GM12878 (cell line): ENCODE measurements at regions not wholly inside any gene's neighbourhood (a gene's known extent, or its start where the extent isn't known, plus 50 kb on each side); places are given as distances from the start of the nearest gene placed in this dataset.

ENCODE experiments used
- ATAC-seq: fragments of 200-7000 bp; cut with Tn5 transposase; 3 replicates; pipeline ENCODE4 v1.9.1; 2020; ENCODE audit warnings: mild to moderate bottlenecking, moderate library complexity
- BruUV-seq: library from RNA; stranded (reverse); fragments of 400-500 nt; replicated peaks from 2 replicates; lab custom pipeline; 2021; lab: Mats Ljungman, UMichigan
- CTCF ChIA-PET: fragments of 300-600 bp; sonication (Branson Sonifier 250); formaldehyde crosslinking; extraction: SDS; loops from one replicate; lab custom pipeline; 2021; ENCODE audit warnings: inconsistent platforms; lab: Yijun Ruan, JAX
- POLR2A ChIA-PET: fragments of 350-600 bp; formaldehyde crosslinking; extraction: SDS; loops from one replicate; lab custom pipeline; 2021; ENCODE audit warnings: inconsistent platforms; lab: Charles Lee
- RAD21 ChIA-PET: fragments of 300-600 bp; sonication (Branson Sonifier 250); formaldehyde crosslinking; loops from one replicate; lab custom pipeline; 2023; ENCODE audit warnings: antibody characterized with exemption; ENCODE audit not compliant: unreplicated experiment; lab: Charles Lee
- SMC1A ChIA-PET: fragments of 300-600 bp; sonication (Branson Sonifier 250); formaldehyde crosslinking; loops from one replicate; lab custom pipeline; 2023; ENCODE audit not compliant: unreplicated experiment, uncharacterized antibody; lab: Charles Lee
- DNase-seq: peaks from one replicate; pipeline ENCODE4 v3.0.0-alpha.2; 2011; ENCODE audit warnings: low read depth, low spot score
- FAIRE-seq: peaks from 3 replicates; lab custom pipeline; 2011; peaks lifted over from hg19 to GRCh38; lab: Jason Lieb, UNC
- H2AFZ ChIP-seq: 2 replicates; pipeline ENCODE4 v1.6.0; 2011; ENCODE audit warnings: low read depth, low read length, control low read depth; ENCODE audit not compliant: control insufficient read depth
- H3K27ac ChIP-seq: 2 replicates; pipeline ENCODE4 v1.5.1; 2011; ENCODE audit warnings: control low read depth; ENCODE audit not compliant: control insufficient read depth, insufficient read depth
- H3K27me3 ChIP-seq, 2 experiments: replicated peaks in 1 of 2; 2 replicates each; pipeline versions ENCODE4 v1.6.0 to v1.6.1; 2011; ENCODE audit warnings: low read length in 1 of 2; ENCODE audit not compliant: control insufficient read depth in 2 of 2, insufficient read depth in 2 of 2
- H3K36me3 ChIP-seq, 2 experiments: 2 replicates each; pipeline ENCODE4 v1.5.1; 2011; ENCODE audit warnings: low read length in 1 of 2; ENCODE audit not compliant: control insufficient read depth in 2 of 2, insufficient read depth in 2 of 2
- H3K4me1 ChIP-seq: 2 replicates; pipeline ENCODE4 v1.6.1; 2011; ENCODE audit warnings: mild to moderate bottlenecking, low read length, moderate library complexity, mixed read lengths; ENCODE audit not compliant: control insufficient read depth, insufficient read depth
- H3K4me2 ChIP-seq: 2 replicates; pipeline ENCODE4 v1.6.0; 2011; ENCODE audit warnings: control low read depth; ENCODE audit not compliant: control insufficient read depth, insufficient read depth
- H3K4me3 ChIP-seq: fragments of 200-600 bp; sonication (generic); 2 replicates; pipeline ENCODE4 v1.5.1; 2016
- H3K79me2 ChIP-seq: 2 replicates; pipeline ENCODE4 v1.6.0; 2011; ENCODE audit warnings: low read length; ENCODE audit not compliant: control insufficient read depth, insufficient read depth
- H3K9ac ChIP-seq: 2 replicates; pipeline ENCODE4 v1.8.0; 2011; ENCODE audit warnings: low read length, control low read depth, mixed read lengths; ENCODE audit not compliant: control insufficient read depth, insufficient read depth
- H3K9me3 ChIP-seq: replicated peaks from 3 replicates; pipeline ENCODE4 v1.5.1; 2011; ENCODE audit warnings: mild to moderate bottlenecking, low read length; ENCODE audit not compliant: control insufficient read depth, insufficient read depth
- H4K20me1 ChIP-seq: 2 replicates; pipeline ENCODE4 v1.6.0; 2011; ENCODE audit not compliant: control insufficient read depth, insufficient read depth
- BHLHE40 ChIP-seq, 2 experiments: fragments of 450-650 bp in 1 of 2; IDR thresholded peaks; 2 replicates each; pipeline ENCODE4 v1.6.1; 2011 to 2017; ENCODE audit warnings: low read depth in 2 of 2, borderline replicate concordance in 1 of 2, improper control_type of control experiment in 1 of 2, low read length in 1 of 2, mild to moderate bottlenecking in 1 of 2
- BRCA1 ChIP-seq: IDR thresholded peaks from 2 replicates; pipeline ENCODE4 v1.6.1; 2011; ENCODE audit warnings: low read depth, low read length, improper control_type of control experiment
- CHD1 ChIP-seq: IDR thresholded peaks from 2 replicates; pipeline ENCODE4 v1.6.1; 2012; ENCODE audit warnings: low read depth, low read length, improper control_type of control experiment
- E2F8 ChIP-seq: fragments of 450-650 bp; IDR thresholded peaks from 2 replicates; pipeline ENCODE4 v1.6.1; 2018; ENCODE audit warnings: mild to moderate bottlenecking, low read depth, moderate library complexity; ENCODE audit not compliant: partially characterized antibody
- IKZF2 ChIP-seq, 2 experiments: fragments of 450-650 bp; IDR thresholded peaks; 2 replicates each; pipeline ENCODE4 v1.6.1; 2017; ENCODE audit warnings: mild to moderate bottlenecking in 2 of 2, moderate library complexity in 2 of 2
- KDM1A ChIP-seq: fragments of 200-600 bp; sonication (generic); IDR thresholded peaks from 2 replicates; pipeline ENCODE4 v1.6.1; 2016; ENCODE audit warnings: borderline replicate concordance
- LARP7 ChIP-seq: fragments of 450-650 bp; IDR thresholded peaks from 2 replicates; pipeline ENCODE4 v1.6.1; 2017; ENCODE audit warnings: mild to moderate bottlenecking
- NR2F1 ChIP-seq: fragments of 450-650 bp; conservative IDR thresholded peaks from 2 replicates; pipeline ENCODE4 v1.6.1; 2017; ENCODE audit warnings: mild to moderate bottlenecking
- NRF1 ChIP-seq: conservative IDR thresholded peaks from 2 replicates; pipeline ENCODE4 v1.6.1; 2011; ENCODE audit warnings: mild to moderate bottlenecking, low read depth, low read length, improper control_type of control experiment
- RELA ChIP-seq: fragments of 450-650 bp; IDR thresholded peaks from 2 replicates; pipeline ENCODE4 v1.8.0; 2014; ENCODE audit warnings: borderline replicate concordance; ENCODE audit not compliant: partially characterized antibody
- SKIL ChIP-seq: fragments of 450-650 bp; IDR thresholded peaks from 2 replicates; pipeline ENCODE4 v1.6.1; 2017; ENCODE audit warnings: mild to moderate bottlenecking, low read depth, inconsistent platforms; ENCODE audit not compliant: poor library complexity, severe bottlenecking
- SMAD5 ChIP-seq: IDR thresholded peaks from 2 replicates; pipeline ENCODE4 v1.6.1; 2016; ENCODE audit warnings: antibody characterized with exemption, low read depth
- SP1 ChIP-seq: IDR thresholded peaks from one replicate; pipeline ENCODE4 v1.6.1; 2011; ENCODE audit warnings: low read depth, low read length
- TCF7 ChIP-seq: IDR thresholded peaks from 2 replicates; pipeline ENCODE4 v1.6.1; 2014; ENCODE audit warnings: antibody characterized with exemption, borderline replicate concordance
- ZNF622 ChIP-seq: fragments of 450-650 bp; IDR thresholded peaks from 2 replicates; pipeline ENCODE4 v1.6.1; 2017; ENCODE audit warnings: mild to moderate bottlenecking, inconsistent platforms
- WGBS: methylation state at CpG from one replicate; pipeline ENCODE4 v1.1.6; 2016; ENCODE audit warnings: low lambda C conversion rate; ENCODE audit not compliant: insufficient replicate concordance, insufficient coverage; ENCODE audit errors: missing lambda C conversion rate; 5-methylcytosine and 5-hydroxymethylcytosine counted together
- in situ Hi-C: fragments of 300-500 bp; cut with MboI; formaldehyde crosslinking; loops from 9 replicates; pipeline ENCODE4 v1.14.3; 2018; ENCODE audit warnings: mixed read lengths
- intact Hi-C: fragments of 100-400 bp; cut with micrococcal nuclease; formaldehyde crosslinking; loops from one replicate; pipeline ENCODE4 v1.14.2; 2022; ENCODE audit not compliant: unreplicated experiment
- TF ChIP-seq, protein P1 (sequence below): IDR thresholded peaks from 2 replicates; pipeline ENCODE4 v1.6.1; 2012; ENCODE audit warnings: low read depth, low read length, improper control_type of control experiment

DNA sequence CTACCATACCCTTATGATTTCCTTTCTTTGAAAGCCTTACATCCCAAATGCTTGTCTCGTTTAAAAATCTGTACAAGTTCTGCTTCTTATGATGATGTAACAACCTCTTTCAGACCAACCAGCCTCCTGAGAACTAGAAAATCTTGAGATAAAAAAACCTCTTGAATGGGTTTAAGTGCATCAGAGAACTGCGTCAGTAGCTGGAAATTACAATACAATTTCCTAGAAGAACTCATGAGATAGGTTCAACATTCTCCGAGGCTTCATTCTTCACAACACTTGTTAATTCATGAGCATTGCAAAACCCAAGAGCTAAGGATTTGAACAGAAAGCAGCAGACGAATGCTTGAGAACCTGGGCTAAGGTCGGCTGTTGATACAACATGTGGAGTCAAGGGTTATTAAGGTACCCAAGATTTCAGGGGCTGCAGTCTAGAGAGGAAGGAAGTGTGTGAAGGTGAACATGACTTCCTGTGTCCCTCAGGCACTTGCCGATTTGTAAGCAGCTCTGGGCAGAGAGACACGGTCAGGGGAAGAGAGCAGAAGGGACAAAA is 286.0 kb downstream of the ICE1 start:
- H3K4me2 ChIP-seq: no peak overlapping the region
- DNase-seq (no peak), ATAC-seq (no peak), FAIRE-seq (no peak)
- no peaks in the 10 kb centered on the region for H3K9me3 ChIP-seq
- POLR2A ChIA-PET: no interaction called here
- H3K36me3 ChIP-seq: no peaks in the 10 kb centered on the region
- H3K4me1 ChIP-seq: no peaks in the 10 kb centered on the region
- no peaks in the 10 kb centered on the region for H4K20me1 ChIP-seq
- H3K79me2 ChIP-seq: no peaks in the 10 kb centered on the region
- in situ Hi-C loops: no loop called here
- no peak overlapping the region for H3K27ac ChIP-seq
- BruUV-seq: no TSS peak
- RAD21 ChIA-PET: no interaction called here
- TF ChIP-seq SMAD5 (no peak), LARP7 (no peak), BHLHE40 (IDR thresholded peaks at IDR 0.05; ENCODE audit: borderline replicate concordance in 1 of 2, low read depth in 2 of 2, low read length in 1 of 2) (no peak), SKIL (no peak), SP1 (no peak), RELA (no peak), NR2F1 (no peak), TCF7 (no peak), CHD1 (no peak), IKZF2 (IDR thresholded peaks at IDR 0.05) (no peak), E2F8 (no peak), BRCA1 (no peak), ZNF622 (no peak), NRF1 (no peak), KDM1A (no peak)
- TF ChIP-seq, protein P1, sequence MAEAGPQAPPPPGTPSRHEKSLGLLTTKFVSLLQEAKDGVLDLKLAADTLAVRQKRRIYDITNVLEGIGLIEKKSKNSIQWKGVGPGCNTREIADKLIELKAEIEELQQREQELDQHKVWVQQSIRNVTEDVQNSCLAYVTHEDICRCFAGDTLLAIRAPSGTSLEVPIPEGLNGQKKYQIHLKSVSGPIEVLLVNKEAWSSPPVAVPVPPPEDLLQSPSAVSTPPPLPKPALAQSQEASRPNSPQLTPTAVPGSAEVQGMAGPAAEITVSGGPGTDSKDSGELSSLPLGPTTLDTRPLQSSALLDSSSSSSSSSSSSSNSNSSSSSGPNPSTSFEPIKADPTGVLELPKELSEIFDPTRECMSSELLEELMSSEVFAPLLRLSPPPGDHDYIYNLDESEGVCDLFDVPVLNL: no peak
- 30% methylated on average over 7 of the region's 7 CpGs for WGBS
- intact Hi-C loops: no loop called here
- SMC1A ChIA-PET: interaction anchor here (1.2 kb wide), 2 partner anchors 14 to 31 kb away, joined by 3 to 4 read pairs; no protein-coding TSS in a partner anchor
- H3K27me3 ChIP-seq: no peaks in the 10 kb centered on the region
- CTCF ChIA-PET: no interaction called here
- H3K4me3 ChIP-seq: no peak overlapping the region
- H3K9ac ChIP-seq: no peak overlapping the region
- no peak overlapping the region for H2AFZ ChIP-seq
